Epithelial cell of prostate (primary cell): ENCODE measurements at regions not wholly inside any gene's neighbourhood (a gene's known extent, or its start where the extent isn't known, plus 50 kb on each side); places are given as distances from the start of the nearest gene placed in this dataset.

Experiments
- DNase-seq: peaks from one replicate; pipeline ENCODE4 v3.0.0-alpha.2; 2011; ENCODE audit warnings: low read depth, low spot score
- H3K27ac ChIP-seq: fragments of 450-650 bp; 2 replicates; pipeline ENCODE4 v1.5.1; 2017; ENCODE audit warnings: mild to moderate bottlenecking

- no peak overlapping the region for H3K27ac ChIP-seq
- DNase-seq, result no peak
Measured at GRCh38 chr2:60118917-60119316, 434.5 kb downstream of the BCL11A start.

GRCh38 chr2:60118061-60118460 lies 435.4 kb downstream of the BCL11A start:
- no peak for DNase-seq
- H3K27ac ChIP-seq, result no peak overlapping the region

- DNase-seq, result no peak
- no peak overlapping the region for H3K27ac ChIP-seq
Measured at GRCh38 chr2:60116161-60116875, 437.1 kb downstream of the BCL11A start.

GRCh38 chr2:60109744-60110143 lies 443.7 kb downstream of the BCL11A start:
- no peak overlapping the region for H3K27ac ChIP-seq
- DNase-seq, result no peak

- no peak overlapping the region for H3K27ac ChIP-seq
- DNase-seq, result no peak
Measured at GRCh38 chr2:60106836-60107529, 446.5 kb downstream of the BCL11A start.

GRCh38 chr2:60105906-60106305 lies 447.5 kb downstream of the BCL11A start:
- no peak overlapping the region for H3K27ac ChIP-seq
- DNase-seq, result no peak

GRCh38 chr2:60104514-60105505 lies 448.6 kb downstream of the BCL11A start:
- DNase-seq, result no peak
- H3K27ac ChIP-seq, result no peak overlapping the region

- H3K27ac ChIP-seq, result no peak overlapping the region
- DNase-seq, result no peak
Measured at GRCh38 chr2:60100034-60100433, 453.4 kb downstream of the BCL11A start.

- no peak for DNase-seq
- no peak overlapping the region for H3K27ac ChIP-seq
Measured at GRCh38 chr2:60098996-60099395, 454.5 kb downstream of the BCL11A start.

- no peak for DNase-seq
- no peak overlapping the region for H3K27ac ChIP-seq
Measured at GRCh38 chr2:60097298-60097697, 456.2 kb downstream of the BCL11A start.

GRCh38 chr2:60096556-60096955 lies 456.9 kb downstream of the BCL11A start:
- no peak for DNase-seq
- H3K27ac ChIP-seq, result no peak overlapping the region

- no peak overlapping the region for H3K27ac ChIP-seq
- DNase-seq, result no peak
Measured at GRCh38 chr2:60095903-60096302, 457.6 kb downstream of the BCL11A start.

GRCh38 chr2:60095202-60095815 lies 458.1 kb downstream of the BCL11A start:
- no peak for DNase-seq
- no peak overlapping the region for H3K27ac ChIP-seq

- DNase-seq, result no peak
- no peak overlapping the region for H3K27ac ChIP-seq
Measured at GRCh38 chr2:60094450-60094929, 459.0 kb downstream of the BCL11A start.

GRCh38 chr2:60092781-60093180 lies 460.7 kb downstream of the BCL11A start:
- no peak for DNase-seq
- no peak overlapping the region for H3K27ac ChIP-seq

- no peak for DNase-seq
- H3K27ac ChIP-seq, result no peak overlapping the region
Measured at GRCh38 chr2:60091894-60092293, 461.6 kb downstream of the BCL11A start.

- no peak overlapping the region for H3K27ac ChIP-seq
- no peak for DNase-seq
Measured at GRCh38 chr2:60091266-60091665, 462.2 kb downstream of the BCL11A start.

- no peak overlapping the region for H3K27ac ChIP-seq
- no peak for DNase-seq
Measured at GRCh38 chr2:60079562-60079961, 473.9 kb downstream of the BCL11A start.

- no peak overlapping the region for H3K27ac ChIP-seq
- DNase-seq, result no peak
Measured at GRCh38 chr2:60075048-60075447, 478.4 kb downstream of the BCL11A start.

- DNase-seq, result no peak
Measured at GRCh38 chr2:60073201-60073600, 480.3 kb downstream of the BCL11A start.

More at GRCh38 chr2:60073201-60073600, 480.3 kb downstream of the BCL11A start:
- H3K27ac ChIP-seq, result no peak overlapping the region
